GM12875 (cell line): ENCODE measurements at regions not wholly inside any gene's neighbourhood (a gene's known extent, or its start where the extent isn't known, plus 50 kb on each side); places are given as distances from the start of the nearest gene placed in this dataset.
A peak's percentile ranks its signal among the peaks of the same experiment; 100 is the strongest.

ENCODE experiments used
- H3K4me3 ChIP-seq: one replicate; pipeline ENCODE4 v1.5.1; 2011; ENCODE audit warnings: low read depth, low read length, control low read depth
- CTCF ChIP-seq: IDR thresholded peaks from 2 replicates; pipeline ENCODE4 v1.5.1; 2011; ENCODE audit warnings: low read depth, mild to moderate bottlenecking, control low read depth, inconsistent platforms, low read length, moderate library complexity, borderline replicate concordance; ENCODE audit not compliant: insufficient read depth

- TF ChIP-seq CTCF: no peak
- no peak overlapping the region for H3K4me3 ChIP-seq
These were observed 557.3 kb downstream of the FAM181B start for GRCh38 chr11:82176365-82176764.

DNA sequence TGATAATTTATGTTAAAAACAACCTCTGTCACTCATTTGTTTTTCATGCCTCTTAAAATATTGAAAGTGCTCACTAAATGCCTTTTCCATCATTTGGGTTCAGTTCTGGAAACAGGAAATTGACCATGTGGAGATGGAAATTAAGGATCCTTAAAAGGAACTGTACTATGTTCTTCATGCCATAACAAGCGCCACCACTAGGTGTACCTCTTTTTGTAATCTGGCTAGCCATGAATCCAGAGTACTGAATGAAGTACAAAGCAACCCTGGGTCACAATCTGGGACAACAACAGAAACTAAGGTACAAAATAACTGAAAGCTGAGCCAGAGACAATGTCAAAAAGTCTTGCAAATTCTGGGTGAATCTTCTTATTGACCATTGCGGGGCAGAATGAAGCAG, 559.1 kb downstream of the FAM181B start:
- H3K4me3 ChIP-seq: no peak overlapping the region
- TF ChIP-seq CTCF: peak; percentile 32; the same call in 1 of the 2 replicates

GRCh38 chr11:82146789-82147188, 586.9 kb downstream of the FAM181B start:
- no peak overlapping the region for H3K4me3 ChIP-seq
- TF ChIP-seq CTCF: no peak

DNA sequence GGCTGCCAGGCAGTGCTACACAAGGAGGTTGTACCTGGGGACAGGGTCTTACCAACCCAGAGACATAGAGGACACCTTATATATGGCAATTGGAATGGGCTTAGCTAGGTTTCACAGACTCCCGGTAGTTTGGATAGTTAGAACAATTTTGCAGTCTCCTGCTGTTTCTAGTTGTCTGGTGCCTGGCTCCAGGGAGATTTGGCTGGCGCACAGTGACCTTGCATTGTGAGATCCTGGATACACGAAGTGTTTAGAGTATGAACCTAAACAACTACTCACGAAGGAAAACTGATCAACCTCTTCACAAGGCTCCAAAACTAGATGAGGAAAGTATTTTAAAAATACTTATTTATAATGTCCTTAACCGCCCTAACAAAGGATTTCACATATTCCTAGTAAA, 614.7 kb downstream of the FAM181B start:
- H3K4me3 ChIP-seq: no peak overlapping the region

GRCh38 chr11:82117362-82117761, 616.3 kb downstream of the FAM181B start:
- no peak overlapping the region for H3K4me3 ChIP-seq
- TF ChIP-seq CTCF: no peak

More for the DNA sequence above, 614.7 kb downstream of the FAM181B start:
- no peak for TF ChIP-seq CTCF

DNA sequence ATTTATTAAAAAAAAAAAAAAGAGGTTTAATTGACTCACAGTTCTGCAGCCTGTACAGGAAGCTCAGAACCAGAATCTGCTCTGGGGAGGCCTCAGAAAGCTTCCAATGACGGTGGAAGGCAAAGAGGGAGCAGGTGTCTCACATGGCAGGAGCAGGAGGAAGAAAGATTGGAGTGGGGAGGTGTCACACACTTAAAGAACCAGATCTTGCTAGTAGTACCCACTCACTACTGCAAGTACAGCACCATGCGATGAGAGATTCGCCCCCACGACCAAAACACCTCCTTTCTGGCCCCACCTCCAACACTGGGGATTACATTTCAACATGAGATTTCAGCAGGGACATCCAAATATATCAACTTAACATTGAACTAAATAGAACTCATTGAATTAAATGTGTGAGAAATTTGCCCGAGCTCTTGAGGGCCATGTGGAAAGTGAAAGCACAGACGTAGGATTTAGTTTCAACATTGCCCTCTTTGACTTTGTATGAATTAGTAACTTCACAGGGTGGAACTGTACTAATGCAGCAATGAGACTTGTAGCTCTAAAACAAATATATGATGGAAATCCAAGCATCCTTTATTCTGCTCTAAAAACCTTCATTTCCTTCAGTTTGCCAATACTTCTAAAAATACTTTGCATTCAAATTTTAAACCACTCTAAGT, 628.2 kb downstream of the FAM181B start:
- H3K4me3 ChIP-seq: no peak overlapping the region
- TF ChIP-seq CTCF: no peak

DNA sequence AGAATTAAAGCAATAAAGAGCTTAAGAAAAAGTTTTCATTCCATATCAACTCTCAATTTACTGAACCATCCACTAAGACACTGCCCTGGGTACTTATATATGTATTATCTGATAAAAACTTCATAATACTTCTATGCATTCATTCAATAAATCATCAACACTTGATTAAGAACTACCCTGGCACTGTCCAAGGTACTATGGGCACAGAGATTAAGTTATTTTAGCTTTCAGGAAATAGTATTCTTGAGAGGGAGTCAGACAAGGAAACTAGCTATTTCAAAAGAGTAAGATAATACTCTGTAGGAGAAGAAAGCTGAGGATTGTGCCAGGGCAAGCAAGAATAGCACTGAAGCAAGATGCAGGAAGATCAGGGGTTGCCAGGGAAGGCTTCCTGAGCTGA, 640.8 kb downstream of the FAM181B start:
- H3K4me3 ChIP-seq: no peak overlapping the region
- TF ChIP-seq CTCF: no peak
